Uterus (tissue), 2 donors: ENCODE measurements at regions not wholly inside any gene's neighbourhood (a gene's known extent, or its start where the extent isn't known, plus 50 kb on each side); places are given as distances from the start of the nearest gene placed in this dataset.

Experiments used
- POLR2A ChIP-seq, 2 donors: fragments of 450-650 bp; IDR thresholded peaks; one replicate each; pipeline ENCODE4 v1.6.1; 2016; ENCODE audit warnings: antibody characterized with exemption in 2 of 2, mild to moderate bottlenecking in 1 of 2, moderate library complexity in 1 of 2
- TF ChIP-seq, protein P1 (sequence below), 4 experiments: fragments of 200-600 bp in 2 of 4; fragments of 450-650 bp in 2 of 4; sonication (generic) in 2 of 4; IDR thresholded peaks; one replicate each; pipeline ENCODE4 v1.5.1; 2016 to 2019; ENCODE audit warnings: antibody characterized with exemption in 4 of 4, mild to moderate bottlenecking in 2 of 4, moderate library complexity in 1 of 4

DNA sequence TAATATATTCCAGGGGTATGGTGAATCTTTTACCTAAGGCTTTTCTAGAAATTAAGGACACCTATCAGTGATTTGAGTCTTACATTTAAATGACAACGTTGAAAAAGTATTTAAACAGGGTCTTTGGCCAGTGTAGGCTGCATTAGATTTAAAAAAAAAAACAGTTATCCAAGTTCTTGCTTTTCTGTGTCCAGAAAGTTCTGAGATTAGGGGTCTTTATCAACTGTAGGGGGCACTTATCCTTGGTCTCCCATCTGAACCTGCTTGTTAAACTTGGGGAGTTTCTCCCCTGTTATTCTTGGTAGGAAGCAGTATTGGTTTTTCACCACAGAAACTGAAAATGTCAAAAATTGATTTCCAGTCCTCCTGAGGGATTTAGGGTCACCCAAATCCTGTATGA lies 155.9 kb upstream of the ZNF217 start:
- TF ChIP-seq POLR2A (IDR thresholded peaks at IDR 0.05): no peak
- TF ChIP-seq, protein P1, sequence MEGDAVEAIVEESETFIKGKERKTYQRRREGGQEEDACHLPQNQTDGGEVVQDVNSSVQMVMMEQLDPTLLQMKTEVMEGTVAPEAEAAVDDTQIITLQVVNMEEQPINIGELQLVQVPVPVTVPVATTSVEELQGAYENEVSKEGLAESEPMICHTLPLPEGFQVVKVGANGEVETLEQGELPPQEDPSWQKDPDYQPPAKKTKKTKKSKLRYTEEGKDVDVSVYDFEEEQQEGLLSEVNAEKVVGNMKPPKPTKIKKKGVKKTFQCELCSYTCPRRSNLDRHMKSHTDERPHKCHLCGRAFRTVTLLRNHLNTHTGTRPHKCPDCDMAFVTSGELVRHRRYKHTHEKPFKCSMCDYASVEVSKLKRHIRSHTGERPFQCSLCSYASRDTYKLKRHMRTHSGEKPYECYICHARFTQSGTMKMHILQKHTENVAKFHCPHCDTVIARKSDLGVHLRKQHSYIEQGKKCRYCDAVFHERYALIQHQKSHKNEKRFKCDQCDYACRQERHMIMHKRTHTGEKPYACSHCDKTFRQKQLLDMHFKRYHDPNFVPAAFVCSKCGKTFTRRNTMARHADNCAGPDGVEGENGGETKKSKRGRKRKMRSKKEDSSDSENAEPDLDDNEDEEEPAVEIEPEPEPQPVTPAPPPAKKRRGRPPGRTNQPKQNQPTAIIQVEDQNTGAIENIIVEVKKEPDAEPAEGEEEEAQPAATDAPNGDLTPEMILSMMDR (IDR thresholded peaks at IDR 0.05): no peak
